ENCODE measurements at regions not wholly inside any gene's neighbourhood (a gene's known extent, or its start where the extent isn't known, plus 50 kb on each side); places are given as distances from the start of the nearest gene placed in this dataset.
"Not testable (repeated sequence)": the region's sequence is repeated elsewhere in the genome, so short reads cannot be mapped to it uniquely, and the experiment has no call there.

- DNase-seq (ENCODE audit: low read depth): no peak
Observed at GRCh38 chr20:6305536-6305935, 182.7 kb upstream of the FERMT1 start.

- DNase-seq (ENCODE audit: low read depth): no peak
Observed at GRCh38 chr20:6302041-6302440, 179.2 kb upstream of the FERMT1 start.

GRCh38 chr20:6299456-6299855 is 176.6 kb upstream of the FERMT1 start:
- DNase-seq (ENCODE audit: low read depth): no peak

- no peak for DNase-seq (ENCODE audit: low read depth)
Observed at GRCh38 chr20:6298049-6298448, 175.2 kb upstream of the FERMT1 start.

- no peak for DNase-seq (ENCODE audit: low read depth)
Observed at GRCh38 chr20:6295867-6296256, 173.0 kb upstream of the FERMT1 start.

GRCh38 chr20:6295127-6295866 is 172.5 kb upstream of the FERMT1 start:
- DNase-seq (ENCODE audit: low read depth): no peak

GRCh38 chr20:6287471-6287870 is 164.6 kb upstream of the FERMT1 start:
- no peak for DNase-seq (ENCODE audit: low read depth)

GRCh38 chr20:6282642-6283041 is 159.8 kb upstream of the FERMT1 start:
- no peak for DNase-seq (ENCODE audit: low read depth)

- no peak for DNase-seq (ENCODE audit: low read depth)
Observed at GRCh38 chr20:6277661-6278240, 154.9 kb upstream of the FERMT1 start.

GRCh38 chr20:6270404-6270803 is 147.6 kb upstream of the FERMT1 start:
- not testable (repeated sequence) for DNase-seq (ENCODE audit: low read depth)

- DNase-seq (ENCODE audit: low read depth): no peak
Observed at GRCh38 chr20:6269168-6269873, 146.5 kb upstream of the FERMT1 start.

- DNase-seq (ENCODE audit: low read depth): peak; percentile 1
Observed at GRCh38 chr20:6265204-6265904, 142.5 kb upstream of the FERMT1 start.

- DNase-seq (ENCODE audit: low read depth): no peak
Observed at GRCh38 chr20:6253396-6253795, 130.6 kb upstream of the FERMT1 start.

- DNase-seq (ENCODE audit: low read depth): no peak
Observed at GRCh38 chr20:6245436-6245835, 122.6 kb upstream of the FERMT1 start.

- DNase-seq (ENCODE audit: low read depth): no peak
Observed at GRCh38 chr20:6241591-6241990, 118.8 kb upstream of the FERMT1 start.

- no peak for DNase-seq (ENCODE audit: low read depth)
Observed at GRCh38 chr20:6240059-6240458, 117.2 kb upstream of the FERMT1 start.

- DNase-seq (ENCODE audit: low read depth): no peak
Observed at GRCh38 chr20:6238421-6238820, 115.6 kb upstream of the FERMT1 start.

- no peak for DNase-seq (ENCODE audit: low read depth)
Observed at GRCh38 chr20:6235510-6235909, 112.7 kb upstream of the FERMT1 start.

GRCh38 chr20:6232436-6232835 is 109.6 kb upstream of the FERMT1 start:
- no peak for DNase-seq (ENCODE audit: low read depth)

- DNase-seq (ENCODE audit: low read depth): no peak
Observed at GRCh38 chr20:6231556-6231955, 108.7 kb upstream of the FERMT1 start.

- no peak for DNase-seq (ENCODE audit: low read depth)
Observed at GRCh38 chr20:6228302-6228843, 105.5 kb upstream of the FERMT1 start.

GRCh38 chr20:6213311-6213710 is 90.5 kb upstream of the FERMT1 start:
- DNase-seq (ENCODE audit: low read depth): no peak

Data from GM04504 (cell line).